ENCODE measurements at regions not wholly inside any gene's neighbourhood (a gene's known extent, or its start where the extent isn't known, plus 50 kb on each side); places are given as distances from the start of the nearest gene placed in this dataset.

DNA sequence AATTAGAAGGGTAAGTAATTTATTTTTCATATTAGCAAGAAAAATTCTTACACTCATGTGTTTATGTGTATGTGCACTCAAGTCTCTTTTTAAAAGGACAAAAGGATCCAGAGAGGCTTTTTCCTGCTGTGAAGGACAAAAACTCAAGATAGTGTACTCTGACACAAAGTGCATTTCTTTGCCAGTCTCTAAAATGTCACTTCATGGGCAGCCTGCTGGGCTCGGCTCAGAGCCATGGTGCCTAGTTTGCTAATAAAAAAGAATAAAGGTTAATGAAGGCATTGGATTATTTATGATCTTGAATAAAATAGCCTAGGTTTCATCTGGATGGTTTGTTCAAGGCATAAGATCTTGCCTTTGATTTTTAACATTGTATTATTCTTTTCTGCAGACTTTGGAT is 989.0 kb downstream of the TBL1XR1 start:
- Histone ChIP-seq H3K36me3 (ENCODE audit: control insufficient read depth, insufficient read depth, low read length) (no peaks in the 10 kb centered on the region), H3K4me2 (ENCODE audit: insufficient read depth, low read length) (no peak overlapping the region), H3K79me2 (ENCODE audit: control insufficient read depth, insufficient read depth, low read length) (no peaks in the 10 kb centered on the region), H3K4me1 (replicated peaks in 1 of 2; ENCODE audit: control insufficient read depth in 2 of 2, insufficient read depth in 2 of 2, low read length in 2 of 2) (no peaks in the 10 kb centered on the region), H3K27me3 (ENCODE audit: control insufficient read depth in 2 of 2, insufficient read depth in 2 of 2, low read length in 2 of 2) (no peaks in the 10 kb centered on the region), H3K4me3 (no peak overlapping the region), H3K27ac (ENCODE audit: extremely low read depth, low read depth, low read length) (no peak overlapping the region), H4K20me1 (replicated peaks; ENCODE audit: control insufficient read depth, insufficient read depth, low read length) (no peaks in the 10 kb centered on the region), H3K9me3 (replicated peaks; ENCODE audit: control insufficient read depth, insufficient read depth, low read depth, low read length) (peaks cover 3% of the 10 kb centered on the region; the same call in 1 of the 2 replicates), H2AFZ (ENCODE audit: low read depth, low read length) (no peak overlapping the region), H3K9me1 (ENCODE audit: control insufficient read depth, insufficient read depth, low read length) (no peaks in the 10 kb centered on the region), H3K9ac (ENCODE audit: insufficient read depth in 1 of 2, low read depth in 2 of 2, low read length in 2 of 2) (no peak overlapping the region)
- ChIA-PET POLR2A (no interaction called here), CTCF (ENCODE audit: low intra/inter-chr PET ratio) (no interaction called here)
- in situ Hi-C loops (cut with MboI) (no loop called here), intact Hi-C loops (cut with micrococcal nuclease) (no loop called here)
- no peak for FAIRE-seq
- BruUV-seq (replicated peaks), result no TSS peak
- TF ChIP-seq POLR2H (tag; IDR thresholded peaks at IDR 0.05; ENCODE audit: low read depth), result no peak
- no peak for TF ChIP-seq PURB (CRISPR knock-in tag; IDR thresholded peaks at IDR 0.05; ENCODE audit: low read depth)
- TF ChIP-seq ETS1 (conservative IDR thresholded peaks at IDR 0.05; ENCODE audit: control insufficient read depth, low read depth, low read length), result no peak
- TF ChIP-seq PTRF (tag; IDR thresholded peaks at IDR 0.05), result no peak
- no peak for TF ChIP-seq SIN3B (IDR thresholded peaks at IDR 0.05; ENCODE audit: low read depth)
- no peak for TF ChIP-seq ZNF586 (CRISPR knock-in tag; conservative IDR thresholded peaks at IDR 0.05)
- TF ChIP-seq RFX5 (IDR thresholded peaks at IDR 0.05; ENCODE audit: low read depth, low read length), result no peak
- no peak for TF ChIP-seq ZNF134 (CRISPR knock-in tag; conservative IDR thresholded peaks at IDR 0.05)
- TF ChIP-seq SMAD4 (CRISPR knock-in tag; conservative IDR thresholded peaks at IDR 0.05), result no peak
- no peak for TF ChIP-seq MEF2A (IDR thresholded peaks at IDR 0.05; ENCODE audit: control insufficient read depth, low read depth, low read length)
- TF ChIP-seq LCOR (CRISPR knock-in tag; IDR thresholded peaks at IDR 0.05), result no peak
- TF ChIP-seq HEY1 (CRISPR knock-in tag; IDR thresholded peaks at IDR 0.05; ENCODE audit: borderline replicate concordance), result no peak
- no peak for TF ChIP-seq CBFA2T2 (conservative IDR thresholded peaks at IDR 0.05)
- TF ChIP-seq PBX2 (CRISPR knock-in tag; IDR thresholded peaks at IDR 0.05; ENCODE audit: low read depth), result no peak
- TF ChIP-seq PBX2 (tag; conservative IDR thresholded peaks at IDR 0.05; ENCODE audit: low read depth), result no peak
- no peak for TF ChIP-seq NFRKB (IDR thresholded peaks at IDR 0.05; ENCODE audit: low read depth)
- no peak for DNase-seq (ENCODE audit: extremely low read depth in 1 of 4, low spot score in 3 of 4)
- WGBS (ENCODE audit: insufficient coverage, low coverage, missing lambda C conversion rate), result 0% methylated on average over 1 of the region's 1 CpG
- no peak for ATAC-seq

Measured in K562 (cell line).